Retinal pigment epithelial cell (primary cell): ENCODE measurements at regions not wholly inside any gene's neighbourhood (a gene's known extent, or its start where the extent isn't known, plus 50 kb on each side); places are given as distances from the start of the nearest gene placed in this dataset.

Experiments used
- DNase-seq: peaks from one replicate; pipeline ENCODE4 v3.0.0-alpha.2; 2010; ENCODE audit warnings: low read depth
- H3K4me3 ChIP-seq: 2 replicates; pipeline ENCODE4 v1.5.1; 2011; ENCODE audit warnings: mild to moderate bottlenecking, low read length, control low read depth, moderate library complexity
- CTCF ChIP-seq: conservative IDR thresholded peaks from 2 replicates; pipeline ENCODE4 v1.5.1; 2011; ENCODE audit warnings: low read depth, low read length, control low read depth, inconsistent platforms

DNA sequence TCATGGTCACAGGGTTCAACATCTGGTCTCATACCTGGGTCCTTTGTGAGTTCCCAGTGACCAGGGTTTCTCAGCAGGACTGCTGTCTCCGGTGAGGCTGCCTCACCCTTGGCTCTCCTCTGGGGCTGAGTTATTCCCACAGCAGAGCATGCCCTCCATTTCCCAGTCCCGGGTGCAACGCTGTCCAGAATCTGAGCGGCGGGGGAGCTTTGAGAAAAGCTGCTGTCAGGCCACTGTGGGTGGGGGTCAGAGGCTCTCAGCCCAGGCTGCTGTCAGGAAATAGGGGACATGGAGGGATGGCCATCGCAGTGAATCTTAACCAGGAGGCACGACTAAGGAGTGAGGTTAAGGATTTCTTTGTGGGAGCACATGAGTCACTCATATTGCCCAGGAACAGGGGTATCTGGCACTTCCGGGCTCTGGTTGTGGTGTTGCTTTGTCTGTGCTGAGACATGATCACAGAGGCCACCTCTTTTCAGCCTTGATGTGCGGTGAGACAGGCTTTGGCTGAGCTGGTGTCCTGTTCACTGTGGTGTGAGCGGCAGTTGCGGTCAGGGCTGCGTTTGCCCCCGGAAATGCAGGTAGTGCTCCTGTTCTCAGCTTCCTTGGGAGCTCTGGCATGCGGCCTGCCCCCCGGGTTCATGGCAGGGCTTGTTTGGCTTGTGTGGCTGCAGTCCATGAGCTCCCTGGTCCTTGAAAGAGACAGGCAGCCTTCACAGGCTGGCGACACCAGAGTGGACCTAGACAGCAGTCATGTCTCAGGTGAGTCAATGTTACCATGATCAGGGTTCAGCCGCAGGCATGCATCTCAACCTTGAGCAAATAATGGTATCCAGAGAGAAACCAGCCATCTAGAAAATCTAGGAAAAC is 310.7 kb upstream of the MYT1L start:
- no peak for DNase-seq
- no peak overlapping the region for H3K4me3 ChIP-seq
- no peak for TF ChIP-seq CTCF

GRCh38 chr2:2640818-2641217 is 309.7 kb upstream of the MYT1L start:
- TF ChIP-seq CTCF = no peak
- no peak overlapping the region for H3K4me3 ChIP-seq
- no peak for DNase-seq

DNA sequence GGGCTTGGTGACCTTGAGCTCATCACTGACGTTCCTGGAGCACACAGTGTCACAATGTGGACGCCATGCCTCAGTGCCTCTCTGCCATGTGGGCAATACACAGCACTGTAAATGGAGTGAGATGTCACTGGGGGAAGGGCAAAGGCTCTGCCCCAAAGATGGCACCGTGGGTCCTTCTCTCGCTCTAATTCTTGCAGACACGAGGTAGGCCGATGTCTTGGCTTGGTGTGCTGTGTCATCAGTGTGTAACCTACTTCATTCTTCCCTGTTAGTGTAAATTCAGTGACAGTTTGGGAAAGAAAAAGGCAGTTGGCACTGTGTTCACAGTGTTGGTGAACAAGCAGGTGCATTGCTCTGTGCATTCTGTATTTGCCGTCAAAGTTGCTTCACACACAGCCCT is 309.3 kb upstream of the MYT1L start:
- no peak for TF ChIP-seq CTCF

DNA sequence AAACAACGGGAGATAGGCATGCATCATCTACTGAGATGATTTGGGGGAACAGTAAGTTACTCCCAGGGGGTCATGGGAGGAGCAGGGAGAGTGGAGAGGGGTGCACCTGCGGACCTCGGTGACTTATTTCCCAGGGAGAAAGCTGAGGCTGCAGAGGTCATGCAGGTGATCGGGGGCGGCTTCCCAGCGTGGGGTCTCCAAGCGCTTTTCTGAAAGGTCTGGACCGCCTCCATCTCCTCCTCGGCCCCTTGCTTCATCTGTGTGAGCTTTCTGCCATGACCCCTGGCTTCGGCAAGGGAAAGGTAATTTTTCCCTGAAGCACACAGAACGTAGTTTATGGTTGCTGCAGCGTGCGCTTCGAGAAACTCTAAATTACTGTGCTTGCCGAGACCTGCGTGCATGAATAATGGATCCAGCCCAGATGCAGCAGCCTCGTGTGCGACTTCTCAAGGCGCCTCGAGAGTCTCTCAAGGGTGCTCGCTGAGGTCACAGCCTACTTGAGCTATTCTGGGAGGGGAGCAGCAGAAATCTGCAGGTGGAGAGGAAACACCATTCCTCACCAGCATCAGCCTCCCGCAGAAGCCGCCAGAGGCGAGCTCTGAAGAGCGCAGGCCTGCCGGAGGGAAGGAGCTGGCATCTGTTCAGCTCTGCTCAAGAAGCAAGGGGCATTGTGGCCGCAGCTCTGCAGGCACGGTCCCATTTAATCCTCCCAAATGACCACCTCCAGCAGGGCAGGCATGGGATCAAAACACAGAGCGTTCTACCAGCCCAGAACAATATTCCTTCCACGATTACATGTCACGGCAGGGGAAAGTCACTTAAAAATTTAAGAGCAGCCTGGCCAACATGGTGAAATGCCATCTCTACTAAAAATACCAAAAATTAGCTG is 308.4 kb upstream of the MYT1L start:
- no peak for TF ChIP-seq CTCF
- no peak overlapping the region for H3K4me3 ChIP-seq
- no peak for DNase-seq

More for the DNA sequence above, 309.3 kb upstream of the MYT1L start:
- DNase-seq = no peak
- no peak overlapping the region for H3K4me3 ChIP-seq

DNA sequence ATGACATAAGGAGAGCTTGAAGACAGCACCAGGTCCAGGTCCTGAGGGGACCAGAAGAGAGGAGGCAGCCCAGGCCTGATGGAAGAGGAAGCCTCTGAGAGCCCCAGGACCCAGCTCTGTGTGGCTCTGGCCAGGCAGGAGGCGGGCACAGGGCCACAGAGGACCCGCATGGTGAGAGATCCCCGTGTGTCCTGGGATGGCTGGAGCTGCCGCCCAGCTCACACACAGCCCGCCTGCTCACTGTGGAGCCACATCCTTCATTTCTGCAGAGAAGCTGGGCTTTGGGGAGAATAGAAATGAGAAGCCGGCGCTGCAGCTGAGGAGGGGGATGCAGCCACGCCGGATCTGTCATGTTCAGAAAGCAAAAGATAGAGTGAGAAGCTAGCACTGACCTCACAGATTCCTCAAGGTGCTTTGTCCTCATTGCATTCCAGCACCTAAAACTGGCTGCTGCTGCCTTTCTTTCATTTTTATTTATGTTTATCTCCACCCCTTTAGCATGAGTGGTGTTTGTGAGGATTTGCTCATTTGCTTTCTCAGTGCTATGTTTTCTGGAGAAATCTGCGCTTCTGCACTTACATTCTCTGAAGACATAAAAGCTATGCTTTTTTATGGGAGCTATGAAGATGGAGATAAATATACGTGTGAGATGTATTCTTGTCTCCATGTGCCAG is 307.6 kb upstream of the MYT1L start:
- no peak overlapping the region for H3K4me3 ChIP-seq
- DNase-seq = no peak
- TF ChIP-seq CTCF = no peak

- TF ChIP-seq CTCF = no peak
- DNase-seq = no peak
- H3K4me3 ChIP-seq = no peak overlapping the region
These were observed 305.7 kb upstream of the MYT1L start for GRCh38 chr2:2636813-2637212.
